Cardiac muscle cell (in vitro differentiated cells and primary cell): ENCODE measurements at regions not wholly inside any gene's neighbourhood (a gene's known extent, or its start where the extent isn't known, plus 50 kb on each side); places are given as distances from the start of the nearest gene placed in this dataset.

ENCODE experiments used
- DNase-seq, 2 donors: peaks; one replicate each; pipeline versions ENCODE4 v3.0.0 to v3.0.0-alpha.2; 2010 to 2017; ENCODE audit warnings: low read depth in 1 of 2, low spot score in 1 of 2
- H3K27ac ChIP-seq: fragments of 200-600 bp; sonication (generic); 2 replicates; pipeline ENCODE4 v1.5.1; 2016
- H3K27me3 ChIP-seq: fragments of 200-600 bp; sonication (generic); 2 replicates; pipeline ENCODE4 v1.6.0; 2016; ENCODE audit warnings: control low read depth
- H3K36me3 ChIP-seq: fragments of 200-600 bp; sonication (generic); 2 replicates; pipeline ENCODE4 v1.5.1; 2016; ENCODE audit warnings: control low read depth
- H3K4me1 ChIP-seq: fragments of 200-600 bp; sonication (generic); 2 replicates; pipeline ENCODE4 v1.8.1; 2017; ENCODE audit warnings: low read depth, mild to moderate bottlenecking, mixed run types
- H3K4me3 ChIP-seq: fragments of 200-600 bp; sonication (generic); 2 replicates; pipeline ENCODE4 v1.5.1; 2016; ENCODE audit warnings: mild to moderate bottlenecking
- H3K9me3 ChIP-seq: fragments of 200-600 bp; sonication (generic); 2 replicates; pipeline ENCODE4 v1.5.1; 2017; ENCODE audit warnings: low read depth, mild to moderate bottlenecking, control low read depth
- CTCF ChIP-seq: IDR thresholded peaks from 2 replicates; pipeline ENCODE4 v1.5.1; 2012; ENCODE audit warnings: low read depth, mild to moderate bottlenecking, low read length

- H3K4me3 ChIP-seq = no peak overlapping the region
- H3K36me3 ChIP-seq = no peaks in the 10 kb centered on the region
- no peak for TF ChIP-seq CTCF
- no peaks in the 10 kb centered on the region for H3K27me3 ChIP-seq
- H3K27ac ChIP-seq = no peak overlapping the region
- DNase-seq = no peak
- H3K4me1 ChIP-seq = no peaks in the 10 kb centered on the region
- H3K9me3 ChIP-seq = no peaks in the 10 kb centered on the region
Observed at GRCh38 chr13:88602786-88603777, 931.9 kb downstream of the SLITRK5 start.

GRCh38 chr13:88617176-88617575 lies 946.0 kb downstream of the SLITRK5 start:
- H3K36me3 ChIP-seq = no peaks in the 10 kb centered on the region
- no peaks in the 10 kb centered on the region for H3K4me1 ChIP-seq
- no peak overlapping the region for H3K27ac ChIP-seq
- no peak for DNase-seq
- no peaks in the 10 kb centered on the region for H3K27me3 ChIP-seq
- no peak overlapping the region for H3K4me3 ChIP-seq
- no peak for TF ChIP-seq CTCF
- no peaks in the 10 kb centered on the region for H3K9me3 ChIP-seq

GRCh38 chr13:88622362-88622973 lies 951.3 kb downstream of the SLITRK5 start:
- no peak for DNase-seq
- Histone ChIP-seq H3K36me3 (no peaks in the 10 kb centered on the region), H3K27ac (no peak overlapping the region), H3K27me3 (no peaks in the 10 kb centered on the region), H3K4me3 (no peak overlapping the region), H3K9me3 (no peaks in the 10 kb centered on the region), H3K4me1 (no peaks in the 10 kb centered on the region)
- no peak for TF ChIP-seq CTCF

- no peaks in the 10 kb centered on the region for H3K36me3 ChIP-seq
- TF ChIP-seq CTCF = no peak
- no peaks in the 10 kb centered on the region for H3K9me3 ChIP-seq
- DNase-seq = no peak
- H3K4me1 ChIP-seq = no peaks in the 10 kb centered on the region
- no peak overlapping the region for H3K4me3 ChIP-seq
- H3K27me3 ChIP-seq = no peaks in the 10 kb centered on the region
- no peak overlapping the region for H3K27ac ChIP-seq
Observed at GRCh38 chr13:88623150-88623549, 952.0 kb downstream of the SLITRK5 start.

- TF ChIP-seq CTCF = no peak
Observed at GRCh38 chr13:88627071-88627470, 955.9 kb downstream of the SLITRK5 start.

More at GRCh38 chr13:88627071-88627470, 955.9 kb downstream of the SLITRK5 start:
- no peaks in the 10 kb centered on the region for H3K9me3 ChIP-seq
- DNase-seq = peak in 1 of 2 donors; percentile 0
- H3K4me1 ChIP-seq = no peaks in the 10 kb centered on the region
- H3K4me3 ChIP-seq = no peak overlapping the region
- H3K27me3 ChIP-seq = no peaks in the 10 kb centered on the region
- H3K36me3 ChIP-seq = no peaks in the 10 kb centered on the region
- no peak overlapping the region for H3K27ac ChIP-seq
